NCI-H2227 treated with DMSO at 0.1 percent for 48 hours (cell line): ENCODE measurements at regions not wholly inside any gene's neighbourhood (a gene's known extent, or its start where the extent isn't known, plus 50 kb on each side); places are given as distances from the start of the nearest gene placed in this dataset.

Experiments
- DNase-seq: peaks from one replicate; lab custom pipeline; 2025; lab: John Stamatoyannopoulos, UW

DNA sequence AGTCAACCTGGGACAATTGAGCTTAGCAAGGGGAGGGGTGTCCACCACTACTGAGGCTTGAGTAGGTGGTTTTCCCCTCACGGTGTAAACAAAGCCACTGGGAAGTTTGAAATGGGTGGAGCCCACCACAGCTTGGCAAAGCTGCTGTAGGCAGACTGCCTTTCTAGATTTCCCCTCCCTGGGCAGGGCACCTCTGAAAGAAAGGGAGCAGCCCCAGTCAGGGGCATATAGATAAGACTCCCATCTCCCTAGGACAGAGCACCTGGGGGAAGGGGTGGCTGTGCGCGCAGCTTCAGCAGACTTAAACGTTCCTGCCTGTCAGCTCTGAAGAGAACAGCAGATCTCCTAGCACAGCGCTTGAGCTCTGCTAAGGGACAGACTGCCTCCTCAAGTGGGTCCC lies 758.4 kb downstream of the LTN1 start:
- no peak for DNase-seq

DNA sequence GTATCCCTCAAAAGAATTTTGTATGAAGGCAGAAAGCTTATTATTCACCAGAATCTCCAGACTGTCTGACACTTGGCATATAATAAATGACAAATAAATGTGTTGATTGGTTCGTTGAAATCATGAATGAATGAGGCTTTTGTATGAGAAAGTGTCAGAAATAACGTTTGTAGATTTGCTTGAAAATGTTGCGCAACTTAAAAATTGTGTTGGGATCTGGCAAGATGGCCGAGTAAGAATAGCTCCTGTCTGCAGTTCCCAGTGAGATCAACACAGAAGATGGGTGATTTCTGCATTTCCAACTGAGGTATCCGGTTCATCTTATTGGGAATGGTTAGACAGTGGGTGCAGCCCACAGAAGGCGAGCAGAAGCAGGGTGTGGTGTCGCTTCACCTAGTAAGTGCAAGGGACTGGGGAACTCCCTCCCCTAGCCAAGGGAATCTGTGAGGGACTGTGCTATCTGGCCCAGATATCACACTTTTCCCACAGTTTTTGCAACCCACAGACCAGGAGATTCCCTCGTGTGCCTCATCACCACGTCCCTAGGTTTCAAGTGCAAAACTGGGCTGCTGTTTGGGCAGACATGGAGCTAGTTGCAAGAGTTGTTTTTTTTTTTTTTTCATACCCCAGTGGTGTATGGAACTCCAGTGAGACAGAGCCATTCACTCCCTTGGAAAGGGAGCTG lies 759.0 kb downstream of the LTN1 start:
- DNase-seq, result no peak

DNA sequence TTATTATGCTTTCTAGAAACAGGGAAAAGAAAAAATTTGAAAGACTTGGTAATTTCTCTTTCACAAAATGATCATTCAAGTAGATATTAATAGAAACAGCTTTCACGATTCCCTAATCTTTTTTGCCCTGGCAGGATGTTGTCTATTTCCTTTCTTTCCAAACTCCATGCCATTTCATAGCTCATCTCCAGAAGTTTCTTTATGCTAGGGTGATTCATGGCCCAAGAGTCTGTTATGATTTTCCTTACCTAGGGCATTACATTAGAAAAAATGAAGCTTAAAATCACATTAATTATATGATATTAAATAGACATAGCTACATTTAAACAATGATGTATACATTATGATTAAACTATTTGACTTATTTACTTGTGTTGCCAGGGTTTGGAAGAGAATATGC lies 762.1 kb downstream of the LTN1 start:
- DNase-seq, result no peak

DNA sequence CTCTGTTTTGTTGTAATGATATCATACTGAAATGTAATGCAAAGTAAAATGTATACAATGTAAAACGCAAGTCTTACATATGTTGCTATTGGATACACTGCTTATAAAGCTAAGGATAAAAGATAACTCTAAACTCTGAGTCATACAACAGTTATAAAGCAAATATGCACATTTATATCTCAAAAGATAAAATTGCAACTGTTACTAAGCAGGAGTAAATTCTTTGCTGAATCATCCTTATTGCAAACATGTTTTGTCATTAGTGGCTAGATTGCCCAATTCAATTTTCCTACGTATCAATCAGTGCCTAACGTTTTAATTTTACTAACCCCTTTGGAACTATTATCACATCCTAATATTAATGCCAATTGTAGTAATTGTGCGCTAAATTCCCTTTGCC lies 762.9 kb downstream of the LTN1 start:
- no peak for DNase-seq

DNA sequence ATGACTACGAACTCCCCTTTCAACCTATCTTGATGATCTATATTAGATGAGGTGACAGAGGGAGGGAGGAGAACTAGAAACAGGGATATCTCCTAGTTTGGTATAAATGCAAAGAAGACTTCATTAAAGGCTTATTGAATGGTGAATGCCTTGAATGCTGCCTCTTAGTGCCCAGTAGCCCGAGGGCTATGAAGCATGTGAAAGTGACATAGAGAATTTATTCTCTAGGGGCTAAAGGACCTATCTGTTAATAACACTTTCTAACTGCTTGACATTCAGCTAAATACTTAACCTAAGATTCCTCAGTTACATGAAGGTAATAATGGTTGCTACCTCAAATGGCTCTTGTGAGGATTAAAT lies 764.1 kb downstream of the LTN1 start:
- DNase-seq, result no peak

DNA sequence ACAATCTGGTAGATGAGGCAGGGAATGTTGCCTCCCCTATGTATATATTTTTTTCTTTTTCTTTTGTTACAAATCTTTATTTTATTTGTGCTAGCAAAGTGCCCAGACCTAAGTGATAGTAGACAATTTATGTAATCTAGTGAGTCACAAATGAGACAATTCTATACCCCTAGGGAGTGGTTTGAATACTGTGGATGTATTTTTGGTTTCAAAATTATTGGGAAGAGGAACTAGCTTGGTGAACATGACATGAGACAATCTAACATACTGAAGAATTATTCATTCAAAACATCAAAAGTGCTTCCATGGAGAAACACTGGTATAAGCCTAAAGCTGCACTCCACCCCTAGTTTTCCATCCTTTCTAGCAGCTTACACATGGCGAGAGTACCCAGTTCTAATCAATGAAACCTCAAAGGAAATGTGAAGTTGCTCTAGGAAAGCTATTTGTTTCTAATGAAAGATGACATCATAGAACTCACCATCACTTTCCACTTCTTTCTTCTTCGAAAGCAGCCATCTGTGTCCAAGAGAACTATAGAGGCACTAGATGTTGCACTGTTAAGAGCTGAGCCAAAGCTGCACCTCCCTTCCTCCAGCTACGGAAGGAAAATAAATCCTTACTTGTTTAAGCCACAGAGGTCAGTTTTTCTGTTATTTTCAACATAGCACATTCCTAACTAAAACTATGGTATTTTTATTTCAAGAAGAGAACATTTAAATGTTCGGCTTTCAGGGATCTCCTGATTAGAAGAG lies 764.6 kb downstream of the LTN1 start:
- DNase-seq, result no peak

DNA sequence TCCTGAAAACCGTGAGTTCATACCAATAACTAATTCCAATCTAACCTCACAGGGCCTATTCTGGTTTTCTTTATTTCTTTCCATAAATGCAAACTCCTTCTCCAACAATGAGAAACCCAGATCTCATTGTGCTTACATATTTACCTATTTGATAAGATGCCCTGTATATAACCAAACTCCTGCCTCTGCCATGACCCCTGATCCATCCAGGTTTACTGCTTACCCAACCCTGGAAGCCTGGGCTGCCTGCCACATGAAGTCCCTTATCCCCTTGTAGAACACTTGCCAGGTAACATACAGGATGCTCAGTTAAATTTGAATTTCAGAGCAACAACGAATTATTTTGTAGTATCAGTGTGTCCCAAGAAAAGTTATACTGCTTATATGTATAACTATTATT lies 766.1 kb downstream of the LTN1 start:
- DNase-seq, result no peak

DNA sequence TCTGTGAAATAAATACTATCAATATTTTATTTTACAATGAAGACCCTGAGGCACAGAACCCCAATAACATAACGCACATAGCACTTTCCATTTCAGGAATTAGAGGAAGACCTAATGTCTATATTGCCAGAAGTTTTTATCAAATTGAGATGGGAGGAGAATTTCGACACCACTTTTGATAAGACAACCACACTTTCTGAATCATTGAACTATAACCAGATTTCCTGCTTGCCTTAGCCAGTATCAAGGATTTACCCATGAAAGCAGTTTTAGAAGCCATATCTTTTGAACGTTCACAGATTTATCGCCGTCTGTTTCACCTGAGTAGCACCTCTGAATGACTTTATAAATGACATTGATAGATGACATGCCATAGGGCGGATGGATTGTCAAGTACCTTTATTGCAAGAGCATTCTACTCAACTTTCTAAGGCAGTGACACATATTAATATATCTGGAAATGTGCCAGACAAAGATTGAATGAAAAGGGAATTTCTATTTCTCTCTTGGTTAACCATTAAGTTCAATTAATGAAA lies 768.4 kb downstream of the LTN1 start:
- no peak for DNase-seq

DNA sequence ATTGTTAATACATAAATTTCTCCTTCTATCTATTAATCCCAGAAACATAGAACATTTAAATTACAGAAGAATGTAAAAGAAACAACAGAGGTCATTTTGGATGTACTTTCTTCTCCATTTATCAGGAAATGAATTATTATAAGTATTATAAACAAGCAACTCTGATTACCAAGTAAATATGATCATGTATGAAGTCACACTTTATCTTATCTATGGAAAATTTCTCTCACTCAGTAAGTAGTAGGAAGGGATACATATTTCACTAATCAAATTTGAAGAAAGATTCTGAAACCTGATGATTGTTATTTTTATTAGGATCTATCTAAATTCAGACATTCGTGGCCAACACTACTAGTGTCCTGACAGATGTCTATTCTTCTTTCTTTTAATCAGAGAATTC lies 770.7 kb downstream of the LTN1 start:
- no peak for DNase-seq

DNA sequence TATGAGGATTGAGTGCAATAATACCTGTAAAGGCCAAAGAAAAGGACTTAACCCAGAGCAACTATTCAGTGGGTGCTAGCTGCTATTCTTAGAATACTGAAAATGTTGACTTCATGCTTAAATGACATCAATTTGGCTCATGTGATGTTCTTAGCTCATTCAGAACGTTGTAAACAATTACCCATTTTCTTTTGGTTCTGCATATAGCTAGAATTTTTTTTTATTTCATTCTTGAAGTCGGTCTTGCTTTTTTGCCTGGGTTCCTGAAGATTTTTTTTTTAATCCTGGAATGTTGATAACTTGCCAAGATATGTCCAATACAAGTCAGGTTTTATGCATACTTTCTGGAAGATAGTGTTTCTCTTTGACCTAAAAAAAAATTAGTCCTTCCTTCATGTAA lies 772.0 kb downstream of the LTN1 start:
- no peak for DNase-seq

DNA sequence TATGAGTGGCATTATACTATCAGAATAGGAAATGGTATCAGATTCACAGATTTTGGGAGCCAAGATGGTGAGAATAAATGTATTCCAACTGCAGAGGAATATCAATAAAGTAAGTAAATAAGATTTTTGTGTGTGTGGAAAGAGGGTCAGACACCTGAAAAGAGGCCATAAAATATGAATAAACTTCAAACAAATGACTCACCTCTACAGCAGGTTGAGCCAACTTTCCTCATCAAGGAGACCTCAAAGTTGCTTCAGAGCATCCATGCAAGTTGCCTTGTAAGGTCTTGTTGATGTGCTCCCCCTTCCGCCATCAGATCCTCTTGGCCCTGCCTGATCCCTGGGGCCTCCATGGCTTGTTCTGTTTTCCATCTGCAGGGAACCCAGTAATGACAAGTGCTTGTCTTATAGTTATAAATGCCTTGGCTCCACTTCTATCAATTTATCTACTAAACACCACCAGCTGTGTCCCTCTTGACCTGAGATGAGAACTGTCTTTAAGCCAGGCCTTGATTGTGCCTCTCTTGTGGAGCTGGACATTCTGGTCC lies 775.6 kb downstream of the LTN1 start:
- no peak for DNase-seq

DNA sequence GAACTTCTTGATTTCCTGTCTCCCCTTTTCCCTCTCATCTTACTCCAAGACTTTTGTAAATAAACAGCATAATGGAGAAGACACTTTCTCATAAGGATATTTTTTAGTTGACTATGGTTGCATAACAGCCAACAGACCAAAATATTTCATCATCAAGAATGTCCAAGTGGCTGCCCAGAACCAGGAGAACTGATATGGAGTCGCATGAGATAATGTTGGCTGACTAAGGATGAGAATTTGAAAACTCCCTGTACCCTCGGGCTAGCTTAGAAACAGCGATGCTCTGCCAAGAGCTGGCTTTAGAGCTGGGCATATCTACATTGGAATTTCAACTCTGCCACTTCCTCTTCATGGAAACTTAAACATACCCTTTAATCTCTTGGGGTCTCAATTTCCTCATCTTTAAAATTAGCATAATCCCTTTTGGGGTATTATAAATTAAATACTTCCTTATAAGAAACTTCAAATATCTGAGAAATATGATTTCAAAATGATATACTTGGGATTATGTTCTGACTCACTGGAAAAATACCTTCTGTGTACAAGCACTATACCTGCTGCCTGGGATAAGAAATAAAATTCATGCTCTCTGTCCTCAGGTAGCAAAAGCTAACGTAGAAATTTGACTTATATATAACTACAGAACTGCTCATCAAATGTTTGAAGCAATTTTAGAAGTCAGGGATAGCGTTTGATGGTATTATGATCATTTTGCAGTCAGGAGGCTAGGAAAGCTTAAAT lies 777.3 kb downstream of the LTN1 start:
- DNase-seq, result no peak

DNA sequence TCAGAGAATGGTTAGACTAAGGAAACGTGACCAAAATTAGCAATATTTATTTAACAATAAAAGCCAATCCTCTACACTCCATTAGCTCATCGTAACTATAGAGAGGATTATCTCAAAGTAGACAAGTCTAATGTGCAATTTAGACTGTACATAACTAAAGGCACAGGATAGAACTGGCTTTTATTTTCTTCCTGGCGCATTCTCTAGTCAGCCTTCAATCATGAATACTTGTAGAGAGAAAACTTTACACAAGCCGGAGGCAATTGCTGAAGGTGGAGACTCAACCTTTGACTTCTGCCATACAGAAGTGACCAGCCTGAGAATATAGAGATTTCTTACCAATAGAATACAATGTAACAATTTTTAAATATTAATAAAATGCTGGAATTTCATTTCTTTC lies 777.9 kb downstream of the LTN1 start:
- DNase-seq, result no peak

DNA sequence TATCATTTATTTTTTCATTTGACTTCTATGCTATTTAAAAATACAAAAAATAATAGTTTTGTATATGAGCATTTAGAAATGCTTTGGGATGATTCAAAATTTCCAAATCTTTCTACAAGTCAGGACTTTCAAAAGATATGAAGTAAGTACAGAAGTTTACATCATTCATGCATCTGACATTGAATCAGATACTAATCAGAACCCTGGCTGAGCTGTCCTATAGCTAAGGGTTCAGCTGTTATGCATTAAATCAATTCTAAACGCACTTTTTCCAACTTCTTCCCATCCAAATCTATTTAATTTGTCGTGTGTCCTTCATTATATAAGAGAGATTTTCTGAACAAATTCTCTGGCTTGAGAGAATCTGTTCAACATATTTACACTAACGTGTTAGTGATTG lies 779.4 kb downstream of the LTN1 start:
- DNase-seq, result no peak

DNA sequence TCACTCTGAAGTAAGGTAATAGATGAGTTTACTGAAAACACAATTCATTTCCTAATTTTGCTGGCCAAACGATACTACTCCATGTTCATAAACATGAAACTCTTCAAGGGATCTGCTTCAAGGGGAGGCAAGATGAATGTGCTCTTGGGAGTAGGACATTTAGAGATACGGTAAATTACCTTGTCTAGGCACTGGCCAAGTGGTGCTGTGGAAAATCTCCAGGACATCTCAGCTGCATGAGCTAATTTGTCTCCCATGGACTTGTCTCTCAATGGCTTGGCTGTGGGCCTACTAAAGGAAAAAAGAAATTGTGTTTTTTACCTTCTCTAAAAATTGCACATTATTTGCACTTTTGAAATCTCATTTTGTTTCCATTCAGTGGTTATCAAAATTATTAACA lies 780.6 kb downstream of the LTN1 start:
- DNase-seq, result no peak

DNA sequence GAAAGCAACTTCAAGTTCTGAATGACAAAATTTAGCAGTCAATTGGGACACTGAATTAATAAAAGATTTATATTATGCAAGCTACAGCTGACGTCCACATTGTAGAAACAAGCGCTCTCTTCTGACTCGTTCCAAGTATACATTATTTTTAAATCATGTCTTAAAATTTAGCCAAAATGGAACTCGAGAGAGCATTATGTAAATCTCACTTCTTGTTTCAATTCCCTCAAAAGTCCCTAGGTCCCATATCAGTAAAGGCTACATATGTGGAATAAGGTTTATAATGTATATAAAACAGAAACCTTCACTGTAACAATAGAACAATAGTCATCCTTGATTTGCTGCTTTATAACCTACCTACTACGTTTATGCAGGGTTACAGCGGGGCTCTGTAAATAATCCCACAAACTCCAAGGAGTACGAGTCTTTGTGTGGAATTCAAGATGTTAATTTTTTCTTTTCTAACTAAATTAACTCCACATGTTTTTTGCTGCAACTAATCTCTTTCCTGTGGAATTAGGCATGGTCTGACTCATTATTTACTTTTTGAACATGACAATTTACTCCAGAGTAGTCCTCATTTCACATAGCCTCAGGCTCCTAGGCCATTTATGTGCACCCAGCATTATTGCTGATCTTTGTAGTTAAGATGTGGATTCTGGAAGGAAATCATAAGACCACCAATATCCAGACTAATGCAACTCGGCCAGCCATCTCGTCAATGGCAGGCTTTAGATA lies 785.1 kb downstream of the LTN1 start:
- DNase-seq, result no peak

DNA sequence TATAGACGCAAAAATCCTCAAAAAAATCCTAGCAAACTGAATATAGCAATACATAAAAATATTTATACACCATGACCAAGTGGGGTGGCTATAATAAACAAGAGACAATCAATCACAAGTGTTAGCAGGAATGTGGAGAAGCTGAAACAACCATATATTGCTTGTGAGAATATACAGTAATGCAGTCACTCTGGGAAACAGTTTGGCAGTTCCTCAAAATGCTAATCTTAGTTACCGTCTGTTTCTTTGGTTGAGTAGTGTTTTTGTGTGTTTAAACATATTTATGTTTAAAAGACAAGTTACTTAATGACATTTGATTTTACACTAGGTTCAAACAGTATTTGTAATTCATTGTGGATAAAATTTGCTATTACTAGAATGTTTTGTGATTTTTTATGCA lies 792.0 kb downstream of the LTN1 start:
- DNase-seq, result no peak

DNA sequence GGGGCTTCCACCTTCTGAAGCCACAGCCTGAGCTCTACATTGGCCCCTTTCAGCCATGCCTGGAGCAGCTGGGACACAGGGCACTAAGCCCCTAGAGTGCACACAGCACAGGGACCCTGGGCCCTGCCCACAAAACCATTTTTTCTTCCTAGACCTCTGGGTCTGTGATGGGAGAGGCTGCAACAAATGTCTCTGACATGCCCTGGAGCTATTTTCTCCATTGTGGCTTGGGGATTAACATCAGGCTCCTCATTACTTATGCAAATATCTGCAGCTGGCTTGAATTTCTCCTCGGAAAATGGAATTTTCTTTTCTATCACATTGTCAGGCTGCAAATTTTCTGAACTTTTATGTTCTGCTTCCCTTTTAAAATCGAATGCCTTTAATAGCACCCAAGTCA lies 795.7 kb downstream of the LTN1 start:
- DNase-seq, result no peak

DNA sequence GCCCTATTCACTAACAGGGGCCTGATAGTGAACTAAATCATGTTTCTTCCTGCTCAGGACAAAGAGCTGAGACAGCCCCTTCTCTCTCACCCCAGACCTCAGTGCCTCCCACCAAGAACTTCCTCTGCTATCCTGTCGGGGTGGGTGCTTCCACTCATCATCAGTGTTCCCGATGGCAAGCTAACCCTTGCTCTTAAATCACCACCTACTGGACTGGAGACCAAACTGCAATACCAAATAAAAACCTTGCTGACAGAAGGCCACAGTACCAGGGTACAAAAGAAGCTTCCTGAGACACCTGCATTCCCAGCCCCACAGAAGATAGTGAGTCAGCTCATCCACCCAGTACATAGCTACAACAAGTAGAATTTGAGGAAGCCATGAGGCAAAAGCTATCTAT lies 799.5 kb downstream of the LTN1 start:
- no peak for DNase-seq

DNA sequence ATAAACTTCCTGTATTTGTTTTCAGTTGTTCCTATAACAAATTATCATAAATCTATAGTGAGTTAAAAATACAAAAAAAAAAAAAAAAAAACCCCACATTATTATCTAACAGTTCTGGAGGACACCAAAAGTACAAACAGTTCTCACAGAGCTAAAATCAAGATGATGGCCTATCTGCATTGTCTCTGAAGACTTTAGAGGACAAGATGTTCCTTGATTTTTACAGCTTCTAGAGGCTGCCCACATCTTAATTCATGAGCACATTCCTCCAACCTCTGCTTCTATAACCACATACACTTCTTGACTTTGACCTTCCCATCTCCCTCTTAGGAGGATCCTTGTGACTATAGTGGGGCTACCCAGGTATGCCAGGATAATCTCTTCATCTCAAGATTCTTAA lies 806.1 kb downstream of the LTN1 start:
- DNase-seq, result no peak

DNA sequence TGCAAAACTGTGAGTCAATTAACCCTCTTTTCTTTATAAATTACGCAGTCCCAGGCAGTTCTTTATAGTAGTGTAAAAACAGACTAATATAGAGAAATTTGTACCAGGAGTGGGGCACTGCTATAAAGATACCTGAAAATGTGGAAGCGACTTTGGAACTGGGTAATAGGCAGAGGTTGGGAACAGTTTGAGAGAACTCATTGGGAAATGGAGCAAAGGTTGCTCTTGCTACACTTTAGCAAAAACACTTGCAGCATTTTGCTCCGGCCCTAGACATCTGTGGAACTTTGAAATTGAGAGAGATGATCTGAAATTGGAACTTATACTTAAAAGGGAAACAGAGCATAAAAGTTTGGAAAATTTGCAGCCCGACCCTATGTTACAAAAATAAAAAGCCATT lies 810.9 kb downstream of the LTN1 start:
- no peak for DNase-seq

DNA sequence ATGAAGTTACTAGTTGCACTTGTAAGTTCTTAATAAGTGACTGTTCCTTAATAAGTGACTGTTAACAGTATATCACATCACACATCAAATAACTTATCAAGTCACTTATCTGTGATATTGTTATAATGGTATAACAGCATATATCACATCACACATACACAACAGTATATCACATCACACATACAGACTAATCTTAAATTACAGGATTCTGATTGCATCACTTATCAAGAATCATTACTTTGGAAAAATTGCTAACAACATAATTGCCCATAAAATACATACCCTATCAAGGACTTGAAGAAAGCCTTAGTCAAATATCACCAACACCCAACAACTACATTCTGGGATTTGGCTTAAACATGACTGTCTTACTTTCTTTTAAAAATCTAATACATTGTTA lies 813.5 kb downstream of the LTN1 start:
- DNase-seq, result no peak
